Suprapubic skin (tissue), 4 donors: ENCODE measurements at regions not wholly inside any gene's neighbourhood (a gene's known extent, or its start where the extent isn't known, plus 50 kb on each side); places are given as distances from the start of the nearest gene placed in this dataset.

ENCODE experiments used
- DNase-seq, 2 donors: peaks; one replicate each; pipeline ENCODE4 v3.0.0-alpha.2; 2019; ENCODE audit warnings: low spot score in 2 of 2
- H3K27ac ChIP-seq: fragments of 200-600 bp; sonication (generic); one replicate; pipeline ENCODE4 v1.5.1; 2019
- H3K27me3 ChIP-seq: fragments of 200-600 bp; sonication (generic); one replicate; pipeline ENCODE4 v1.5.1; 2019
- H3K36me3 ChIP-seq: fragments of 200-600 bp; sonication (generic); one replicate; pipeline ENCODE4 v1.5.1; 2019
- H3K4me1 ChIP-seq: fragments of 200-600 bp; sonication (generic); one replicate; pipeline ENCODE4 v1.5.1; 2019
- H3K4me3 ChIP-seq: fragments of 200-600 bp; sonication (generic); one replicate; pipeline ENCODE4 v1.5.1; 2019; ENCODE audit warnings: mild to moderate bottlenecking
- H3K9me3 ChIP-seq: fragments of 200-600 bp; sonication (generic); one replicate; pipeline ENCODE4 v1.5.1; 2019
- CTCF ChIP-seq, 2 donors: fragments of 200-600 bp in 1 of 2; fragments of 450-650 bp in 1 of 2; sonication (generic) in 1 of 2; IDR thresholded peaks; one replicate each; pipeline ENCODE4 v1.5.1; 2016 to 2019; ENCODE audit warnings: antibody characterized with exemption in 2 of 2, mild to moderate bottlenecking in 1 of 2, moderate library complexity in 1 of 2
- EP300 ChIP-seq: sonication (generic); formaldehyde crosslinking; IDR thresholded peaks from one replicate; pipeline ENCODE4 v1.6.1; 2017; ENCODE audit warnings: antibody characterized with exemption
- POLR2A ChIP-seq, 2 donors: fragments of 450-650 bp; IDR thresholded peaks; one replicate each; pipeline ENCODE4 v1.6.1; 2017; ENCODE audit warnings: antibody characterized with exemption in 2 of 2, mild to moderate bottlenecking in 2 of 2, moderate library complexity in 2 of 2
- POLR2AphosphoS5 ChIP-seq, 3 donors: sonication (generic); formaldehyde crosslinking; IDR thresholded peaks; one replicate each; pipeline ENCODE4 v1.6.1; 2017; ENCODE audit warnings: antibody characterized with exemption in 3 of 3
- WGBS: methylation state at CpG from one replicate; pipeline ENCODE4 v1.1.5; 2018; 5-methylcytosine and 5-hydroxymethylcytosine counted together

GRCh38 chr6:54613596-54613995 lies 233.0 kb upstream of the FAM83B start:
- no peaks in the 10 kb centered on the region for H3K4me1 ChIP-seq
- TF ChIP-seq POLR2AphosphoS5 (IDR thresholded peaks at IDR 0.05) (no peak), POLR2A (IDR thresholded peaks at IDR 0.05) (no peak), CTCF (IDR thresholded peaks at IDR 0.05) (no peak), EP300 (no peak)
- DNase-seq, result no peak
- H3K27ac ChIP-seq, result no peak overlapping the region
- H3K9me3 ChIP-seq, result no peaks in the 10 kb centered on the region
- WGBS, result 83% methylated on average over 1 of the region's 1 CpG
- H3K27me3 ChIP-seq, result no peaks in the 10 kb centered on the region
- no peaks in the 10 kb centered on the region for H3K36me3 ChIP-seq
- H3K4me3 ChIP-seq, result no peak overlapping the region

- Histone ChIP-seq H3K27me3 (no peaks in the 10 kb centered on the region), H3K9me3 (no peaks in the 10 kb centered on the region), H3K27ac (no peak overlapping the region), H3K36me3 (no peaks in the 10 kb centered on the region), H3K4me1 (no peaks in the 10 kb centered on the region), H3K4me3 (no peak overlapping the region)
- no peak for DNase-seq
- 91% methylated on average over 8 of the region's 9 CpGs for WGBS
- TF ChIP-seq CTCF (IDR thresholded peaks at IDR 0.05), result no peak
- TF ChIP-seq POLR2AphosphoS5 (IDR thresholded peaks at IDR 0.05), result no peak
- no peak for TF ChIP-seq EP300
- TF ChIP-seq POLR2A (IDR thresholded peaks at IDR 0.05), result no peak
Measured at GRCh38 chr6:54614499-54615195, 231.9 kb upstream of the FAM83B start.

GRCh38 chr6:54617730-54618129 lies 228.8 kb upstream of the FAM83B start:
- Histone ChIP-seq H3K27ac (no peak overlapping the region), H3K27me3 (no peaks in the 10 kb centered on the region), H3K4me3 (no peak overlapping the region), H3K36me3 (no peaks in the 10 kb centered on the region), H3K4me1 (no peaks in the 10 kb centered on the region), H3K9me3 (no peaks in the 10 kb centered on the region)
- WGBS, result 25% methylated on average over 1 of the region's 1 CpG
- TF ChIP-seq POLR2AphosphoS5 (IDR thresholded peaks at IDR 0.05) (no peak), CTCF (IDR thresholded peaks at IDR 0.05) (no peak), EP300 (no peak), POLR2A (IDR thresholded peaks at IDR 0.05) (no peak)
- no peak for DNase-seq

GRCh38 chr6:54618572-54618971 lies 228.0 kb upstream of the FAM83B start:
- TF ChIP-seq POLR2AphosphoS5 (IDR thresholded peaks at IDR 0.05) (no peak), POLR2A (IDR thresholded peaks at IDR 0.05) (no peak), EP300 (no peak), CTCF (IDR thresholded peaks at IDR 0.05) (no peak)
- no peak for DNase-seq
- Histone ChIP-seq H3K27me3 (no peaks in the 10 kb centered on the region), H3K9me3 (no peaks in the 10 kb centered on the region), H3K27ac (no peak overlapping the region), H3K4me1 (no peaks in the 10 kb centered on the region), H3K4me3 (no peak overlapping the region), H3K36me3 (no peaks in the 10 kb centered on the region)

- Histone ChIP-seq H3K4me1 (no peaks in the 10 kb centered on the region), H3K4me3 (no peak overlapping the region), H3K27ac (no peak overlapping the region), H3K36me3 (no peaks in the 10 kb centered on the region), H3K9me3 (no peaks in the 10 kb centered on the region), H3K27me3 (no peaks in the 10 kb centered on the region)
- DNase-seq, result no peak
- 89% methylated on average over 2 of the region's 2 CpGs for WGBS
- no peak for TF ChIP-seq CTCF (IDR thresholded peaks at IDR 0.05)
- no peak for TF ChIP-seq POLR2A (IDR thresholded peaks at IDR 0.05)
- no peak for TF ChIP-seq EP300
Measured at GRCh38 chr6:54619102-54619501, 227.5 kb upstream of the FAM83B start.
